A549 (cell line): ENCODE measurements at regions not wholly inside any gene's neighbourhood (a gene's known extent, or its start where the extent isn't known, plus 50 kb on each side); places are given as distances from the start of the nearest gene placed in this dataset.

ENCODE experiments used
- ATAC-seq, 2 experiments: fragments of 200-7000 bp in 1 of 2; fragments of >200 bp in 1 of 2; cut with Nextera tagmentation in 1 of 2; cut with Tn5 transposase in 1 of 2; 3 replicates each; pipeline versions ENCODE4 v1.8.0 to v1.9.1; 2018 to 2020; ENCODE audit warnings: mild to moderate bottlenecking in 1 of 2, moderate library complexity in 1 of 2
- CTCF ChIA-PET: fragments of 300-600 bp; sonication (Branson Sonifier 250); formaldehyde crosslinking; extraction: SDS; loops from one replicate; lab custom pipeline; 2021; ENCODE audit warnings: antibody characterized with exemption, inconsistent platforms; lab: Yijun Ruan, JAX
- POLR2A ChIA-PET: fragments of 350-600 bp; formaldehyde crosslinking; extraction: SDS; loops from one replicate; lab custom pipeline; 2021; ENCODE audit warnings: antibody characterized with exemption, inconsistent platforms; lab: Yijun Ruan, JAX
- DNase-seq, 2 experiments: peaks; one replicate each; pipeline versions ENCODE4 v3.0.0 to v3.0.0-alpha.2; 2011 to 2016; ENCODE audit warnings: low read depth in 1 of 2, low spot score in 1 of 2
- FAIRE-seq: peaks from 2 replicates; lab custom pipeline; 2011; peaks lifted over from hg19 to GRCh38; lab: Jason Lieb, UNC
- H3K27ac ChIP-seq, 2 experiments: fragments of >200 bp; sonication (Bioruptor Twin); formaldehyde crosslinking; 3 replicates each; pipeline ENCODE4 v1.5.1; 2016 to 2017
- H3K4me1 ChIP-seq: fragments of >200 bp; sonication (Bioruptor Twin); formaldehyde crosslinking; 3 replicates; pipeline ENCODE4 v1.6.1; 2016
- H3K4me2 ChIP-seq: fragments of >200 bp; sonication (Bioruptor Twin); formaldehyde crosslinking; 3 replicates; pipeline ENCODE4 v1.6.1; 2016
- H3K4me3 ChIP-seq: fragments of >200 bp; sonication (Bioruptor Twin); formaldehyde crosslinking; 3 replicates; pipeline ENCODE4 v1.5.1; 2016
- H3K9me3 ChIP-seq: fragments of >200 bp; sonication (Bioruptor Twin); formaldehyde crosslinking; 3 replicates; pipeline ENCODE4 v1.6.1; 2016
- CEBPB ChIP-seq, 2 experiments: fragments of >200 bp in 1 of 2; sonication (Bioruptor Twin) in 1 of 2; formaldehyde crosslinking in 1 of 2; IDR thresholded peaks; 2 replicates each; pipeline ENCODE4 v1.6.1; 2012 to 2016
- CHD4 ChIP-seq: fragments of 200-600 bp; sonication (generic); IDR thresholded peaks from 2 replicates; pipeline ENCODE4 v1.6.1; 2016; ENCODE audit warnings: antibody characterized with exemption, mild to moderate bottlenecking, borderline replicate concordance
- E2F6 ChIP-seq: IDR thresholded peaks from 2 replicates; pipeline ENCODE4 v1.6.1; 2012; ENCODE audit warnings: low read depth, borderline replicate concordance
- EHF ChIP-seq: fragments of 250-450 bp; sonication (Bioruptor Pico); IDR thresholded peaks from 2 replicates; pipeline ENCODE4 v1.5.0; 2020; ENCODE audit warnings: mild to moderate bottlenecking
- ELK1 ChIP-seq: fragments of 150-350 bp; IDR thresholded peaks from 2 replicates; pipeline ENCODE4 v1.6.1; 2014; ENCODE audit warnings: low read depth, mild to moderate bottlenecking, low read length
- EP300 ChIP-seq, 2 experiments: fragments of >200 bp; sonication (Bioruptor Twin); formaldehyde crosslinking; IDR thresholded peaks; 2 replicates in 1 of 2; 3 replicates in 1 of 2; pipeline ENCODE4 v1.6.1; 2016 to 2017
- FOSB ChIP-seq: fragments of 250-450 bp; sonication (Bioruptor Pico); IDR thresholded peaks from 2 replicates; pipeline ENCODE4 v1.5.0; 2020; ENCODE audit warnings: mild to moderate bottlenecking, moderate library complexity
- HDAC2 ChIP-seq: fragments of 200-600 bp; sonication (generic); IDR thresholded peaks from 2 replicates; pipeline ENCODE4 v1.6.1; 2016
- HOXA7 ChIP-seq: fragments of 250-450 bp; sonication (Bioruptor Pico); IDR thresholded peaks from 2 replicates; pipeline ENCODE4 v1.5.0; 2020; ENCODE audit warnings: mild to moderate bottlenecking, moderate library complexity
- JUNB ChIP-seq: fragments of >200 bp; sonication (Bioruptor Twin); formaldehyde crosslinking; IDR thresholded peaks from 2 replicates; pipeline ENCODE4 v1.6.1; 2016
- KDM5A ChIP-seq: fragments of 200-600 bp; sonication (generic); IDR thresholded peaks from 2 replicates; pipeline ENCODE4 v1.6.1; 2016; ENCODE audit warnings: antibody characterized with exemption, mild to moderate bottlenecking
- NFE2L2 ChIP-seq: fragments of 150-350 bp; conservative IDR thresholded peaks from 2 replicates; pipeline ENCODE4 v1.6.1; 2014; ENCODE audit warnings: low read length
- PBX3 ChIP-seq: IDR thresholded peaks from 2 replicates; pipeline ENCODE4 v1.6.1; 2012
- RAD21 ChIP-seq, 2 experiments: fragments of >200 bp in 1 of 2; sonication (Bioruptor Twin) in 1 of 2; formaldehyde crosslinking in 1 of 2; IDR thresholded peaks in 1 of 2; conservative IDR thresholded peaks in 1 of 2; 2 replicates in 1 of 2; 3 replicates in 1 of 2; pipeline ENCODE4 v1.6.1; 2012 to 2018; ENCODE audit warnings: inconsistent platforms in 1 of 2
- RARB ChIP-seq: fragments of 250-450 bp; sonication (Bioruptor Pico); IDR thresholded peaks from 2 replicates; pipeline ENCODE4 v1.8.0; 2021; ENCODE audit warnings: mild to moderate bottlenecking, moderate library complexity
- SMC3 ChIP-seq: fragments of >200 bp; sonication (Bioruptor Twin); formaldehyde crosslinking; IDR thresholded peaks from 3 replicates; pipeline ENCODE4 v1.6.1; 2018; ENCODE audit warnings: inconsistent platforms
- TFCP2L1 ChIP-seq: fragments of 250-450 bp; sonication (Bioruptor Pico); IDR thresholded peaks from 2 replicates; pipeline ENCODE4 v1.5.0; 2021; ENCODE audit warnings: mild to moderate bottlenecking
- ZC3H11A ChIP-seq: fragments of 450-650 bp; IDR thresholded peaks from 2 replicates; pipeline ENCODE4 v1.6.1; 2014; ENCODE audit warnings: antibody characterized with exemption, mild to moderate bottlenecking
- ZFP36 ChIP-seq: fragments of 450-650 bp; IDR thresholded peaks from 2 replicates; pipeline ENCODE4 v1.6.1; 2014; ENCODE audit warnings: borderline replicate concordance; ENCODE audit not compliant: partially characterized antibody
- ZNF302 ChIP-seq: fragments of 250-450 bp; sonication (Bioruptor Pico); IDR thresholded peaks from 2 replicates; pipeline ENCODE4 v1.9.0; 2021; ENCODE audit warnings: inconsistent platforms, mild to moderate bottlenecking, moderate library complexity
- ZSCAN20 ChIP-seq: fragments of 250-450 bp; sonication (Bioruptor Pico); IDR thresholded peaks from 2 replicates; pipeline ENCODE4 v1.8.0; 2022; ENCODE audit warnings: mild to moderate bottlenecking, moderate library complexity
- WGBS: methylation state at CpG from one replicate; pipeline ENCODE4 v1.1.6; 2017; ENCODE audit errors: missing lambda C conversion rate; 5-methylcytosine and 5-hydroxymethylcytosine counted together
- TF ChIP-seq, protein P1 (sequence below): fragments of 450-650 bp; IDR thresholded peaks from 2 replicates; pipeline ENCODE4 v1.6.1; 2014; ENCODE audit warnings: antibody characterized with exemption
- TF ChIP-seq, protein P2 (sequence below): IDR thresholded peaks from 2 replicates; pipeline ENCODE4 v1.6.1; 2012
- TF ChIP-seq, protein P3 (sequence below): fragments of 200-600 bp; sonication (generic); IDR thresholded peaks from 2 replicates; pipeline ENCODE4 v1.6.1; 2016; ENCODE audit warnings: antibody characterized with exemption, mild to moderate bottlenecking, moderate library complexity

DNA sequence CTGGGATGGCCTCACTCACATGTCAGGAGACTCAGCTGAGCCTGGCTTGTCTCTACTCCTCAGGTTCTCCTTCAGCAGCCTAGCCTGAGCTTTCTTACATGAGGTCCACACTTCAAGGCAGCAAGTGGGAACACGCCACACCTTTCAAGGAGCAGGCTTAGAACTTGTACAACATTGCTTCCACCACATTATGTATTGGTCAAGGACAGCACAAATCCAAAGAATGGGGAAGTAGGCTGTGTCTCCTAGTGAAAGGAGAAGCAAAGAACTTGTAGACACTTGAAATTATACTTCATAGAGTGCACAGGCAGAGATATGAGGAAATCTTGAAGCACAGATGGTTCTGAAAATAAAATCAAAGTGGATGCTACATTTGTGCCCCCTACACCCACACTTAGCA, 120.9 kb upstream of the NOCT start:
- Histone ChIP-seq H3K4me3 (no peak overlapping the region), H3K27ac (no peak overlapping the region), H3K4me1 (peaks cover 10% of the 10 kb centered on the region), H3K9me3 (no peaks in the 10 kb centered on the region), H3K4me2 (no peak overlapping the region)
- TF ChIP-seq JUNB (no peak), NFE2L2 (no peak), ZSCAN20 (CRISPR knock-in tag) (no peak), FOSB (CRISPR knock-in tag) (no peak), SMC3 (no peak), RAD21 (conservative IDR thresholded peaks at IDR 0.05 in 1 of 2, IDR thresholded peaks at IDR 0.05 in 1 of 2) (no peak), PBX3 (no peak)
- TF ChIP-seq, protein P1, sequence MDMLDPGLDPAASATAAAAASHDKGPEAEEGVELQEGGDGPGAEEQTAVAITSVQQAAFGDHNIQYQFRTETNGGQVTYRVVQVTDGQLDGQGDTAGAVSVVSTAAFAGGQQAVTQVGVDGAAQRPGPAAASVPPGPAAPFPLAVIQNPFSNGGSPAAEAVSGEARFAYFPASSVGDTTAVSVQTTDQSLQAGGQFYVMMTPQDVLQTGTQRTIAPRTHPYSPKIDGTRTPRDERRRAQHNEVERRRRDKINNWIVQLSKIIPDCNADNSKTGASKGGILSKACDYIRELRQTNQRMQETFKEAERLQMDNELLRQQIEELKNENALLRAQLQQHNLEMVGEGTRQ: no peak
- FAIRE-seq (no peak), ATAC-seq (no peak), DNase-seq (no peak)
- 67% methylated on average over 1 of the region's 1 CpG for WGBS
- ChIA-PET POLR2A (no interaction called here), CTCF (no interaction called here)

DNA sequence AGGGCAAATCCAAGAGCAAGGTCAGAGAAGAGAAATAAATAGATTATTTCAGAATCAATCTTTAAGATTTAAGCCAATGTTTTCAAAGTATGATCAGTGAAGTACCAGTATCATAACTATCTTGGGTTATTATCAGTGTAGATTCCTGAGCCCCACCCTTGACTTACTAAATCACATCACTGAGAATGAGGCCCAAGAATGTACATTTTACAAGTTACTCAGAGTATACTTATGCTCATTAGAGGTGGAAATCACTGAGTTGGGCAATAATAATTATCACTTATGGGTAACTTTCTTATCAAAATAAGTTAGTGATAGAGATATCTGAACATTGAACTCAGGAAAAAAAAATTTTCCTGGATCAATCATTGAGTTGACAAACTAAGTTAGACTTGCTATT, 121.6 kb upstream of the NOCT start:
- peaks cover 10% of the 10 kb centered on the region for H3K4me1 ChIP-seq
- H3K4me3 ChIP-seq: no peak overlapping the region
- ChIA-PET CTCF (no interaction called here), POLR2A (no interaction called here)
- DNase-seq (no peak), FAIRE-seq (no peak), ATAC-seq (no peak)
- no peaks in the 10 kb centered on the region for H3K9me3 ChIP-seq
- no peak overlapping the region for H3K27ac ChIP-seq
- TF ChIP-seq HOXA7 (CRISPR knock-in tag) (no peak), RARB (no peak), TFCP2L1 (CRISPR knock-in tag) (no peak), CEBPB (IDR thresholded peaks at IDR 0.05) (no peak), NFE2L2 (no peak), EP300 (IDR thresholded peaks at IDR 0.05) (no peak), ZNF302 (CRISPR knock-in tag) (no peak), CHD4 (no peak), HDAC2 (no peak), ELK1 (no peak), E2F6 (no peak), ZFP36 (no peak), KDM5A (no peak), ZC3H11A (no peak), EHF (CRISPR knock-in tag) (no peak)
- TF ChIP-seq, protein P1: no peak
- TF ChIP-seq, protein P2, sequence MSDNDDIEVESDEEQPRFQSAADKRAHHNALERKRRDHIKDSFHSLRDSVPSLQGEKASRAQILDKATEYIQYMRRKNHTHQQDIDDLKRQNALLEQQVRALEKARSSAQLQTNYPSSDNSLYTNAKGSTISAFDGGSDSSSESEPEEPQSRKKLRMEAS: no peak
- TF ChIP-seq, protein P3, sequence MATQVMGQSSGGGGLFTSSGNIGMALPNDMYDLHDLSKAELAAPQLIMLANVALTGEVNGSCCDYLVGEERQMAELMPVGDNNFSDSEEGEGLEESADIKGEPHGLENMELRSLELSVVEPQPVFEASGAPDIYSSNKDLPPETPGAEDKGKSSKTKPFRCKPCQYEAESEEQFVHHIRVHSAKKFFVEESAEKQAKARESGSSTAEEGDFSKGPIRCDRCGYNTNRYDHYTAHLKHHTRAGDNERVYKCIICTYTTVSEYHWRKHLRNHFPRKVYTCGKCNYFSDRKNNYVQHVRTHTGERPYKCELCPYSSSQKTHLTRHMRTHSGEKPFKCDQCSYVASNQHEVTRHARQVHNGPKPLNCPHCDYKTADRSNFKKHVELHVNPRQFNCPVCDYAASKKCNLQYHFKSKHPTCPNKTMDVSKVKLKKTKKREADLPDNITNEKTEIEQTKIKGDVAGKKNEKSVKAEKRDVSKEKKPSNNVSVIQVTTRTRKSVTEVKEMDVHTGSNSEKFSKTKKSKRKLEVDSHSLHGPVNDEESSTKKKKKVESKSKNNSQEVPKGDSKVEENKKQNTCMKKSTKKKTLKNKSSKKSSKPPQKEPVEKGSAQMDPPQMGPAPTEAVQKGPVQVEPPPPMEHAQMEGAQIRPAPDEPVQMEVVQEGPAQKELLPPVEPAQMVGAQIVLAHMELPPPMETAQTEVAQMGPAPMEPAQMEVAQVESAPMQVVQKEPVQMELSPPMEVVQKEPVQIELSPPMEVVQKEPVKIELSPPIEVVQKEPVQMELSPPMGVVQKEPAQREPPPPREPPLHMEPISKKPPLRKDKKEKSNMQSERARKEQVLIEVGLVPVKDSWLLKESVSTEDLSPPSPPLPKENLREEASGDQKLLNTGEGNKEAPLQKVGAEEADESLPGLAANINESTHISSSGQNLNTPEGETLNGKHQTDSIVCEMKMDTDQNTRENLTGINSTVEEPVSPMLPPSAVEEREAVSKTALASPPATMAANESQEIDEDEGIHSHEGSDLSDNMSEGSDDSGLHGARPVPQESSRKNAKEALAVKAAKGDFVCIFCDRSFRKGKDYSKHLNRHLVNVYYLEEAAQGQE: no peak
- no peak overlapping the region for H3K4me2 ChIP-seq
